PFSK-1 (cell line): ENCODE measurements at regions not wholly inside any gene's neighbourhood (a gene's known extent, or its start where the extent isn't known, plus 50 kb on each side); places are given as distances from the start of the nearest gene placed in this dataset.

ENCODE experiments used
- FOXP2 ChIP-seq: optimal IDR thresholded peaks from 2 replicates; pipeline ENCODE3; 2011; ENCODE audit warnings: borderline replicate concordance, control low read depth, inconsistent platforms; ENCODE audit not compliant: insufficient read depth; ENCODE audit errors: extremely low read length, extremely low read depth
- POLR2AphosphoS5 ChIP-seq: IDR thresholded peaks from 2 replicates; pipeline ENCODE4 v1.6.1; 2012; ENCODE audit warnings: low read depth, mild to moderate bottlenecking, control low read depth, low read length, moderate library complexity
- SIN3A ChIP-seq: IDR thresholded peaks from 2 replicates; pipeline ENCODE4 v1.6.1; 2012; ENCODE audit warnings: mild to moderate bottlenecking, low read length, moderate library complexity, borderline replicate concordance; ENCODE audit not compliant: insufficient read depth
- TAF1 ChIP-seq: IDR thresholded peaks from 2 replicates; pipeline ENCODE4 v1.6.1; 2012; ENCODE audit warnings: low read length, control low read depth, borderline replicate concordance; ENCODE audit not compliant: insufficient read depth
- TF ChIP-seq, protein P1 (sequence below), 2 experiments: IDR thresholded peaks; 2 replicates each; pipeline versions ENCODE4 v1.6.1 to v1.8.0; 2011 to 2012; ENCODE audit warnings: low read depth in 2 of 2, low read length in 2 of 2, control low read depth in 1 of 2, inconsistent platforms in 1 of 2, mild to moderate bottlenecking in 1 of 2, moderate library complexity in 1 of 2; ENCODE audit not compliant: insufficient read depth in 1 of 2

DNA sequence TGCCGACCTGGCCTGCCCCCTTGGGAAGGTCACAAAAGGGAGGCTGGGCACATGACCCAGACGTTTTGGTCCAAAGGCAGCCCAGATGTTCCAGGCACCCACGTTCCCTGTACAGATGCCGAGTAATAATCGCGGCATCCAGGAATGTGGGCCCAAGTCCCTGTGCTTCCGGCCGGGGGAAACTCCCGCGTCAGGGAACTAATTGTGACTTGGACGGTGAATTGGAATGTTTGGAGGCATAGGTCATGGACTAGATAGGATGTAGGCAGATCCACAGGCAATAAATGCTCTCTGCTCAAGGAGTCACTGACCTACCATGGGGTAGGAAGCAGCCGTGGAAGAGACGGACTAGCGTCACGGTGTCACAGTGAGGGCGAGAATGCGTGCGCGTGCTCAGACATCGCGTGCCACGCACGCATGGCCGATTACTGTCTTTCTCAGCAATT lies 178.4 kb downstream of the DUSP10 start:
- TF ChIP-seq, protein P1, sequence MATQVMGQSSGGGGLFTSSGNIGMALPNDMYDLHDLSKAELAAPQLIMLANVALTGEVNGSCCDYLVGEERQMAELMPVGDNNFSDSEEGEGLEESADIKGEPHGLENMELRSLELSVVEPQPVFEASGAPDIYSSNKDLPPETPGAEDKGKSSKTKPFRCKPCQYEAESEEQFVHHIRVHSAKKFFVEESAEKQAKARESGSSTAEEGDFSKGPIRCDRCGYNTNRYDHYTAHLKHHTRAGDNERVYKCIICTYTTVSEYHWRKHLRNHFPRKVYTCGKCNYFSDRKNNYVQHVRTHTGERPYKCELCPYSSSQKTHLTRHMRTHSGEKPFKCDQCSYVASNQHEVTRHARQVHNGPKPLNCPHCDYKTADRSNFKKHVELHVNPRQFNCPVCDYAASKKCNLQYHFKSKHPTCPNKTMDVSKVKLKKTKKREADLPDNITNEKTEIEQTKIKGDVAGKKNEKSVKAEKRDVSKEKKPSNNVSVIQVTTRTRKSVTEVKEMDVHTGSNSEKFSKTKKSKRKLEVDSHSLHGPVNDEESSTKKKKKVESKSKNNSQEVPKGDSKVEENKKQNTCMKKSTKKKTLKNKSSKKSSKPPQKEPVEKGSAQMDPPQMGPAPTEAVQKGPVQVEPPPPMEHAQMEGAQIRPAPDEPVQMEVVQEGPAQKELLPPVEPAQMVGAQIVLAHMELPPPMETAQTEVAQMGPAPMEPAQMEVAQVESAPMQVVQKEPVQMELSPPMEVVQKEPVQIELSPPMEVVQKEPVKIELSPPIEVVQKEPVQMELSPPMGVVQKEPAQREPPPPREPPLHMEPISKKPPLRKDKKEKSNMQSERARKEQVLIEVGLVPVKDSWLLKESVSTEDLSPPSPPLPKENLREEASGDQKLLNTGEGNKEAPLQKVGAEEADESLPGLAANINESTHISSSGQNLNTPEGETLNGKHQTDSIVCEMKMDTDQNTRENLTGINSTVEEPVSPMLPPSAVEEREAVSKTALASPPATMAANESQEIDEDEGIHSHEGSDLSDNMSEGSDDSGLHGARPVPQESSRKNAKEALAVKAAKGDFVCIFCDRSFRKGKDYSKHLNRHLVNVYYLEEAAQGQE (IDR thresholded peaks at IDR 0.05; ENCODE audit: insufficient read depth in 1 of 2, low read depth in 2 of 2, low read length in 2 of 2) = no peak
- TF ChIP-seq FOXP2 = peak; percentile 43

DNA sequence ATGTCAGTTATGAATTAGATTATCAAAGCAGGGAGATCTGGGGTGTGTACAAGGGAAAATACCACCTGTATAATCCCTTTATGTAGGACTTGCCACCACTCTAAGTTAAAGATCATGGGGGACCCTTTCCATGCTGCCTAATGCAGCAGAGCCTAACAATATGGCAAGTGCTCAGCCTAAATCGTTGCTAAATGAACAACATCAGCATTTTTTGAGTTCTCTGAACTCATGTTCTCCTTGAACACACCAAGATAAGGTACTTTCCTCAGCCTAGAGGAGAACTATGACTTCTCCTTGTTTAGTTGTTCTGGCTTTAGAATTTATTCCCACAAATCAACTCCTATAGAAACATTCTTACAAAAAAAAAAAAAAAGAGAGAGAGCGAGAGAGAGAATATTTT lies 177.0 kb downstream of the DUSP10 start:
- TF ChIP-seq TAF1 = no peak
- TF ChIP-seq SIN3A = no peak
- no peak for TF ChIP-seq POLR2AphosphoS5
- TF ChIP-seq, protein P1 (IDR thresholded peaks at IDR 0.05; ENCODE audit: insufficient read depth in 1 of 2, low read depth in 2 of 2, low read length in 2 of 2) = no peak
- no peak for TF ChIP-seq FOXP2

DNA sequence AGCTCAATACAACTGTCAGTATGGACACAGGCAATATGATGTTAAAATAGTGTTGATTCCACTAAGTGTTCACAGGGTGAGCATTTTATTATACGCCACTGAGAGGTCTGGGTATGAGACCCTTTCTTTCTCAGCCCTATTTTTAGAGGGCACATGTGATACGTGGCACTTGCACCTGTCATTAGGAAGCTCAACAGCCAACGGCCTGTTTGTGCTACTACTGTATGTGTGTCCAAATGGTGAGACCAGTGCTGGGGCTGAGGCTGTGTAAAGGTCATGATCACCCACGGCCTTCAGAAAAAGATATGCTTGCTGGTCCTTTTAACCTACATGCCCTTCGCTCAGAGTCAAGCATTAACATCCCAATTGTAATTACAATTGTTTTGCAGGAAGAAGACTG lies 176.2 kb downstream of the DUSP10 start:
- TF ChIP-seq, protein P1 (IDR thresholded peaks at IDR 0.05; ENCODE audit: insufficient read depth in 1 of 2, low read depth in 2 of 2, low read length in 2 of 2) = no peak
- TF ChIP-seq SIN3A (no peak), POLR2AphosphoS5 (no peak), TAF1 (no peak), FOXP2 (no peak)

DNA sequence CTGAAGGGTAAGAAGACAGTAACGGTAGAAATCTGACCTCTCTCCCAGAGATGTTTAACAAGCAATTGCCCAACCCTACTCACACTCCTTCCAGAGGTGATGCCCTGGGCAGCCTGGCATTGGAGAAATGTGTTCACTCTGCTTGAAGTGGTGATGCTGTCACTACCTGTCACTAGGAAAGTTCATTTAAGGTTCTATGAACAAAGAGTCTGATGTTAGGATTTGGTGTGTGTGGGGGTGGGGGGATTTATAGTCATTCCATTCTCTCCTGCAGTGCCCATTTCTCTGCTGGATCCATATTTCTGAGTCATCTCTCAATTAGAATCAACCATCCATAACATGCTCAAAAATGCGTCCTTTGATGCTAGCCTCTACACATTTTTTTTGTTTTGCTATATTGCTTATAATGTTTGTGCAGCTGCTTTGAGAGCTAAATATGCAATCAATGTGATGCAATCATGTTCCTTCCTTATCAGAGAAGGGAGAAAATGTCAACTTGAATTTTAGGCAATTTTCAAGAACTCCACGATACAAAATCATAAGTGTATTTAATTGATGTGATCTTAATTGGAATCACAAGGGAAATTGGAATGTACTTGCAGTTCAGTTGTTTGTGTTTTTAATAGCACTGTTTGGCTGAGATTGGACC lies 173.9 kb downstream of the DUSP10 start:
- no peak for TF ChIP-seq SIN3A
- TF ChIP-seq POLR2AphosphoS5 = no peak
- no peak for TF ChIP-seq TAF1
- TF ChIP-seq, protein P1 (IDR thresholded peaks at IDR 0.05; ENCODE audit: insufficient read depth in 1 of 2, low read depth in 2 of 2, low read length in 2 of 2) = no peak
- no peak for TF ChIP-seq FOXP2

DNA sequence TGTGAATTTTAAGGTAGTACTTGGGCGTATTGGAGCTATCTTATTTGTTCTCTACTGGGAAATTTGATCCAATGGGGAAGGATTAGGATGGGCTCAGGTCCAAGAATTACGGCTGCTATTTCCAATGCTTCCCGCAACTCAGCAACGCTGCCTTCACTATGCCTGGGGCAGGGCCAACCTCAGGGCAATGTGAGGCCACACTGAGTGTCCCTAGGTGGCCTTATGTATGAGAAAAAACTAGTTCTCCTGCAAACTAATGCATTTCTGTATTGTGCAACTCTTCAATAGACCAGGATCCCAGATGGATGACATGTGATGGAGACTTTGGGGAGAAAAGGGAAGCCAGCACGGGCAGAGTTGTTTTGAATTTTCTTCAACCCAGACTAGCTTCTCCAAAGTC lies 168.1 kb downstream of the DUSP10 start:
- TF ChIP-seq SIN3A = no peak
- TF ChIP-seq, protein P1 (IDR thresholded peaks at IDR 0.05; ENCODE audit: insufficient read depth in 1 of 2, low read depth in 2 of 2, low read length in 2 of 2) = no peak
- TF ChIP-seq POLR2AphosphoS5 = no peak
